Neural progenitor cell (in vitro differentiated cells): ENCODE measurements at regions not wholly inside any gene's neighbourhood (a gene's known extent, or its start where the extent isn't known, plus 50 kb on each side); places are given as distances from the start of the nearest gene placed in this dataset.

Source experiments
- DNase-seq: peaks from one replicate; pipeline ENCODE4 v3.0.0-alpha.2; 2016; ENCODE audit warnings: low spot score
- H2AFZ ChIP-seq: fragments of 200-600 bp; sonication (generic); replicated peaks from 2 replicates; pipeline ENCODE4 v1.6.1; 2016; ENCODE audit warnings: antibody characterized with exemption
- H3F3A ChIP-seq: fragments of 200-600 bp; sonication (generic); 2 replicates; pipeline ENCODE4 v1.6.1; 2016; ENCODE audit warnings: antibody characterized with exemption, low read depth
- H3K27ac ChIP-seq: fragments of 200-600 bp; sonication (generic); 2 replicates; pipeline ENCODE4 v1.5.1; 2016; ENCODE audit warnings: mild to moderate bottlenecking
- H3K27me3 ChIP-seq: fragments of 200-600 bp; sonication (generic); 2 replicates; pipeline ENCODE4 v1.6.1; 2016; ENCODE audit warnings: mild to moderate bottlenecking, moderate library complexity
- H3K36me3 ChIP-seq: fragments of 200-600 bp; sonication (generic); 2 replicates; pipeline ENCODE4 v1.5.1; 2016
- H3K4me1 ChIP-seq: fragments of 200-600 bp; sonication (generic); 2 replicates; pipeline ENCODE4 v1.6.1; 2016; ENCODE audit warnings: mixed run types
- H3K4me2 ChIP-seq: fragments of 200-600 bp; sonication (generic); 2 replicates; pipeline ENCODE4 v1.6.1; 2016
- H3K4me3 ChIP-seq: fragments of 200-600 bp; sonication (generic); 2 replicates; pipeline ENCODE4 v1.5.1; 2016
- H3K79me2 ChIP-seq: fragments of 200-600 bp; sonication (generic); 2 replicates; pipeline ENCODE4 v1.6.1; 2016; ENCODE audit warnings: low read depth
- H3K9ac ChIP-seq: fragments of 200-600 bp; sonication (generic); 2 replicates; pipeline ENCODE4 v1.6.1; 2016
- H3K9me3 ChIP-seq: fragments of 200-600 bp; sonication (generic); 2 replicates; pipeline ENCODE4 v1.5.1; 2016; ENCODE audit warnings: low read depth
- H4K20me1 ChIP-seq: fragments of 200-600 bp; sonication (generic); 2 replicates; pipeline ENCODE4 v1.6.1; 2016; ENCODE audit warnings: low read depth
- H3K27ac Mint-ChIP-seq: 3 replicates; pipeline ENCODE4 v1.8.0; 2021; ENCODE audit warnings: mixed read lengths
- H3K27me3 Mint-ChIP-seq: 2 replicates; pipeline ENCODE4 v1.8.0; 2022; ENCODE audit warnings: low read depth, mild to moderate bottlenecking, inconsistent platforms, moderate library complexity, mixed read lengths; ENCODE audit not compliant: insufficient read depth
- H3K36me3 Mint-ChIP-seq: 3 replicates; pipeline ENCODE4 v1.8.0; 2021; ENCODE audit warnings: mixed read lengths
- H3K4me1 Mint-ChIP-seq: 3 replicates; pipeline ENCODE4 v1.8.0; 2021; ENCODE audit warnings: mixed read lengths
- H3K4me3 Mint-ChIP-seq: 3 replicates; pipeline ENCODE4 v1.8.0; 2021; ENCODE audit warnings: mild to moderate bottlenecking, moderate library complexity, mixed read lengths
- H3K9me3 Mint-ChIP-seq: 3 replicates; pipeline ENCODE4 v1.8.0; 2020; ENCODE audit warnings: mixed read lengths
- EZH2 ChIP-seq: fragments of 200-600 bp; sonication (generic); IDR thresholded peaks from 2 replicates; pipeline ENCODE4 v1.6.1; 2017; ENCODE audit warnings: antibody characterized with exemption, mild to moderate bottlenecking, moderate library complexity
- EZH2phosphoT487 ChIP-seq: fragments of 200-600 bp; sonication (generic); IDR thresholded peaks from 2 replicates; pipeline ENCODE4 v1.6.1; 2017; ENCODE audit warnings: antibody characterized with exemption
- TF ChIP-seq, protein P1 (sequence below): fragments of 200-600 bp; sonication (generic); IDR thresholded peaks from 2 replicates; pipeline ENCODE4 v1.5.1; 2017; ENCODE audit warnings: antibody characterized with exemption, mild to moderate bottlenecking

DNA sequence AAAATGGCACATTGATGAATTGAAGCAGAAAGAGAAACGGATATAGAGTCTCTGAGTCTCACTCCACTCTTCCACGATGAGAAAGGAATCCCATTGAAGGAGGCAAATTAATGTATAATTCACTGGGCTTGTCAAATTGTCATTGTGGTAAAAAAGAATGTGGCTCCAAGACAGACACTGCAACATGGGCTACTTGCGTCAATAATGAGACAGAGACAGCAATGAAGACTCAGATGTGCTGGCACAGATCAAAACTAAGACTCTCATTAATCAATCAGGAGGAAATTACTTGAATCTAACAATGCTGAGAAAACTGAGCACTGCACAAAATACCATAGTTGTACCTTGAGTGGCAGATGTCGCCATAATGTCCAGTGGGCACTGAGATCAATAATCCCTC is 1485.5 kb downstream of the TECRL start:
- Mint-ChIP-seq H3K9me3 (no peaks in the 10 kb centered on the region), H3K4me3 (no peak overlapping the region), H3K27me3 (no peaks in the 10 kb centered on the region), H3K27ac (no peak overlapping the region), H3K4me1 (no peaks in the 10 kb centered on the region), H3K36me3 (no peaks in the 10 kb centered on the region)
- H3K79me2 ChIP-seq, result no peaks in the 10 kb centered on the region
- peak overlapping the region; percentile 23 for H2AFZ ChIP-seq
- no peaks in the 10 kb centered on the region for H3K27me3 ChIP-seq
- H3K27ac ChIP-seq, result no peak overlapping the region
- no peaks in the 10 kb centered on the region for H3K36me3 ChIP-seq
- no peaks in the 10 kb centered on the region for H3K9me3 ChIP-seq
- H4K20me1 ChIP-seq, result no peaks in the 10 kb centered on the region
- no peaks in the 10 kb centered on the region for H3K4me1 ChIP-seq
- TF ChIP-seq EZH2, result no peak
- TF ChIP-seq, protein P1, sequence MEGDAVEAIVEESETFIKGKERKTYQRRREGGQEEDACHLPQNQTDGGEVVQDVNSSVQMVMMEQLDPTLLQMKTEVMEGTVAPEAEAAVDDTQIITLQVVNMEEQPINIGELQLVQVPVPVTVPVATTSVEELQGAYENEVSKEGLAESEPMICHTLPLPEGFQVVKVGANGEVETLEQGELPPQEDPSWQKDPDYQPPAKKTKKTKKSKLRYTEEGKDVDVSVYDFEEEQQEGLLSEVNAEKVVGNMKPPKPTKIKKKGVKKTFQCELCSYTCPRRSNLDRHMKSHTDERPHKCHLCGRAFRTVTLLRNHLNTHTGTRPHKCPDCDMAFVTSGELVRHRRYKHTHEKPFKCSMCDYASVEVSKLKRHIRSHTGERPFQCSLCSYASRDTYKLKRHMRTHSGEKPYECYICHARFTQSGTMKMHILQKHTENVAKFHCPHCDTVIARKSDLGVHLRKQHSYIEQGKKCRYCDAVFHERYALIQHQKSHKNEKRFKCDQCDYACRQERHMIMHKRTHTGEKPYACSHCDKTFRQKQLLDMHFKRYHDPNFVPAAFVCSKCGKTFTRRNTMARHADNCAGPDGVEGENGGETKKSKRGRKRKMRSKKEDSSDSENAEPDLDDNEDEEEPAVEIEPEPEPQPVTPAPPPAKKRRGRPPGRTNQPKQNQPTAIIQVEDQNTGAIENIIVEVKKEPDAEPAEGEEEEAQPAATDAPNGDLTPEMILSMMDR, result no peak
- TF ChIP-seq EZH2phosphoT487, result no peak
- H3K4me3 ChIP-seq, result no peak overlapping the region
- H3F3A ChIP-seq, result no peaks in the 10 kb centered on the region
- no peak overlapping the region for H3K9ac ChIP-seq
- no peak overlapping the region for H3K4me2 ChIP-seq
- no peak for DNase-seq

DNA sequence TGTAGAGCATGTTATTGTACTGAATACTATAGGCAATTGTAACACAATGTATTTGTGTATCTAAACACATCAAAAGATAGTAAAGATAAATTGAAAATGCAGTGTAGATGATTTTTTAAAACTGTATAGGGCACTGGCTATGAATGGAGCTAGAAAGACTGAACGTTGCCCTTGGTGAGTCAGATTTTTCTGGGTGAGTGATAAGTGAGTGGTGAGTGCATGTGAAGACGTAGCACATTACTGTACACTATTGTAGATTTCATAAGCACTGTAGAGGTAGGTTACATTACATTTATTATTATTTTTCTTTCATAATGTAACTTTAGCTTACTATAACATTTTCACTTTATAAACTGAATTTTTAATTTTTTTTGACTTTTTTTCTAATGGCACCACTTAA is 1491.6 kb downstream of the TECRL start:
- H3K27me3 Mint-ChIP-seq, result no peaks in the 10 kb centered on the region
- no peaks in the 10 kb centered on the region for H3K9me3 Mint-ChIP-seq
- H3K4me3 Mint-ChIP-seq, result no peak overlapping the region
- no peak overlapping the region for H2AFZ ChIP-seq
- H3K4me1 ChIP-seq, result no peaks in the 10 kb centered on the region
- H4K20me1 ChIP-seq, result no peaks in the 10 kb centered on the region
- no peak for DNase-seq
- H3K27me3 ChIP-seq, result no peaks in the 10 kb centered on the region
- H3K9me3 ChIP-seq, result no peaks in the 10 kb centered on the region
- no peak overlapping the region for H3K4me2 ChIP-seq
- no peaks in the 10 kb centered on the region for H3K79me2 ChIP-seq
- no peaks in the 10 kb centered on the region for H3K36me3 ChIP-seq
- H3K4me3 ChIP-seq, result no peak overlapping the region
- H3K4me1 Mint-ChIP-seq, result no peaks in the 10 kb centered on the region
- TF ChIP-seq, protein P1, result no peak
- TF ChIP-seq EZH2phosphoT487, result no peak
- TF ChIP-seq EZH2, result no peak
- no peaks in the 10 kb centered on the region for H3K36me3 Mint-ChIP-seq
- H3F3A ChIP-seq, result no peaks in the 10 kb centered on the region
- no peak overlapping the region for H3K9ac ChIP-seq
- H3K27ac Mint-ChIP-seq, result no peak overlapping the region
- no peak overlapping the region for H3K27ac ChIP-seq

DNA sequence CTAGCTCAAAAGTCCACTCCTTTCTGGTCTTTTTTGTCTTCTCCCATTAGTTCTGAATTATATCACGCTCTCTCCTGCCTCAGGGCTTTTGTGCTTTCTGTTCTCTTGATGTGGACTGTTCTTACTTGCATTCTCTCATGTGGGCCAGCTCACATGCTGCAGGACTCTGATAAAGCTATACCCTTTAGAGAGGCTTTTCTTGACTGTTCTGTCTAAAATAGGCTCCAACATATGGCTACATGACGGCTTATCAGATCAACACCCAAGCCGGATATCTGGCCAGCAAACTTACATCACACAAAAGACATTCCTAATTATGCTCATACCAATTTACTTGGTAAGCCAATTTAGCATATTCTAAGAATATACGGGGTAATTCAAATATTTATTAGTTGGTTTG is 1494.5 kb downstream of the TECRL start:
- no peak for DNase-seq
- Histone ChIP-seq H3K4me3 (no peak overlapping the region), H2AFZ (no peak overlapping the region), H3K36me3 (no peaks in the 10 kb centered on the region), H3K9ac (no peak overlapping the region), H4K20me1 (no peaks in the 10 kb centered on the region), H3K79me2 (no peaks in the 10 kb centered on the region), H3K27ac (no peak overlapping the region), H3K9me3 (no peaks in the 10 kb centered on the region), H3K27me3 (no peaks in the 10 kb centered on the region), H3K4me1 (no peaks in the 10 kb centered on the region), H3K4me2 (no peak overlapping the region), H3F3A (no peaks in the 10 kb centered on the region)
- H3K27ac Mint-ChIP-seq, result no peak overlapping the region
- no peak overlapping the region for H3K4me3 Mint-ChIP-seq
- no peaks in the 10 kb centered on the region for H3K36me3 Mint-ChIP-seq
- H3K4me1 Mint-ChIP-seq, result no peaks in the 10 kb centered on the region
- TF ChIP-seq, protein P1, result no peak
- no peak for TF ChIP-seq EZH2phosphoT487
- H3K9me3 Mint-ChIP-seq, result no peaks in the 10 kb centered on the region
- no peaks in the 10 kb centered on the region for H3K27me3 Mint-ChIP-seq

DNA sequence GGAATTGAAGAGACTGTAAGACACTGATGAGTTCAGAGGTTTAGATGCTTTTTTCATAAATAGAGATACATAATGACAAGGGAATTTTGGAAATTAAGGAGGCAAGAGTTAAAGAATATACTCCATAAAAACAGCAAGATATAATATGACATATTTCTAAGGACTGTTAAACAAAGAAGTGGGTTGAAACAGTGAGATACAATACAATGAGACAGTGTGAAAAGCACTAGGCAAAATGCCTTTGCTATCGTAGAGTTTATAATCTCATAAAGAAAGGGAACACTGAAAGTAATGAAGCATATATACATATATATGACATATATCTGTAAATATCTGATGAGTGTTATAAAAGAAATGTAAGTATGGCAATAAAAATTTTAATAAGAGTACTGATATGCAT is 1496.2 kb downstream of the TECRL start:
- Histone ChIP-seq H3K4me3 (no peak overlapping the region), H3K9me3 (no peaks in the 10 kb centered on the region), H3F3A (no peaks in the 10 kb centered on the region), H4K20me1 (no peaks in the 10 kb centered on the region), H2AFZ (no peak overlapping the region), H3K4me2 (no peak overlapping the region), H3K27ac (no peak overlapping the region), H3K27me3 (no peaks in the 10 kb centered on the region), H3K36me3 (no peaks in the 10 kb centered on the region), H3K79me2 (no peaks in the 10 kb centered on the region), H3K4me1 (no peaks in the 10 kb centered on the region), H3K9ac (no peak overlapping the region)
- no peaks in the 10 kb centered on the region for H3K36me3 Mint-ChIP-seq
- no peaks in the 10 kb centered on the region for H3K27me3 Mint-ChIP-seq
- no peak for DNase-seq
- TF ChIP-seq EZH2phosphoT487 (no peak), EZH2 (no peak)
- TF ChIP-seq, protein P1, result no peak
- no peaks in the 10 kb centered on the region for H3K4me1 Mint-ChIP-seq
- H3K4me3 Mint-ChIP-seq, result no peak overlapping the region
- H3K9me3 Mint-ChIP-seq, result no peaks in the 10 kb centered on the region
- H3K27ac Mint-ChIP-seq, result no peak overlapping the region
